ENCODE measurements at regions not wholly inside any gene's neighbourhood (a gene's known extent, or its start where the extent isn't known, plus 50 kb on each side); places are given as distances from the start of the nearest gene placed in this dataset.

GRCh38 chr1:80099713-80100112, 1093.2 kb upstream of the ADGRL4 start:
- H3K27ac ChIP-seq (replicated peaks) = no peak overlapping the region
- no peak overlapping the region for H3K4me3 ChIP-seq (replicated peaks; ENCODE audit: insufficient read depth, low read length)
- H3K27me3 ChIP-seq (ENCODE audit: insufficient read depth, poor library complexity, severe bottlenecking) = no peaks in the 10 kb centered on the region
- TF ChIP-seq SPI1 (IDR thresholded peaks at IDR 0.05; ENCODE audit: borderline replicate concordance, low read depth) (no peak), GABPA (IDR thresholded peaks at IDR 0.05; ENCODE audit: low read depth) (no peak), POLR2AphosphoS5 (IDR thresholded peaks at IDR 0.05; ENCODE audit: low read depth) (no peak)
- TF ChIP-seq, protein P1, sequence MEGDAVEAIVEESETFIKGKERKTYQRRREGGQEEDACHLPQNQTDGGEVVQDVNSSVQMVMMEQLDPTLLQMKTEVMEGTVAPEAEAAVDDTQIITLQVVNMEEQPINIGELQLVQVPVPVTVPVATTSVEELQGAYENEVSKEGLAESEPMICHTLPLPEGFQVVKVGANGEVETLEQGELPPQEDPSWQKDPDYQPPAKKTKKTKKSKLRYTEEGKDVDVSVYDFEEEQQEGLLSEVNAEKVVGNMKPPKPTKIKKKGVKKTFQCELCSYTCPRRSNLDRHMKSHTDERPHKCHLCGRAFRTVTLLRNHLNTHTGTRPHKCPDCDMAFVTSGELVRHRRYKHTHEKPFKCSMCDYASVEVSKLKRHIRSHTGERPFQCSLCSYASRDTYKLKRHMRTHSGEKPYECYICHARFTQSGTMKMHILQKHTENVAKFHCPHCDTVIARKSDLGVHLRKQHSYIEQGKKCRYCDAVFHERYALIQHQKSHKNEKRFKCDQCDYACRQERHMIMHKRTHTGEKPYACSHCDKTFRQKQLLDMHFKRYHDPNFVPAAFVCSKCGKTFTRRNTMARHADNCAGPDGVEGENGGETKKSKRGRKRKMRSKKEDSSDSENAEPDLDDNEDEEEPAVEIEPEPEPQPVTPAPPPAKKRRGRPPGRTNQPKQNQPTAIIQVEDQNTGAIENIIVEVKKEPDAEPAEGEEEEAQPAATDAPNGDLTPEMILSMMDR (IDR thresholded peaks at IDR 0.05; ENCODE audit: insufficient read depth, low read length) = no peak
- TF ChIP-seq, protein P2, sequence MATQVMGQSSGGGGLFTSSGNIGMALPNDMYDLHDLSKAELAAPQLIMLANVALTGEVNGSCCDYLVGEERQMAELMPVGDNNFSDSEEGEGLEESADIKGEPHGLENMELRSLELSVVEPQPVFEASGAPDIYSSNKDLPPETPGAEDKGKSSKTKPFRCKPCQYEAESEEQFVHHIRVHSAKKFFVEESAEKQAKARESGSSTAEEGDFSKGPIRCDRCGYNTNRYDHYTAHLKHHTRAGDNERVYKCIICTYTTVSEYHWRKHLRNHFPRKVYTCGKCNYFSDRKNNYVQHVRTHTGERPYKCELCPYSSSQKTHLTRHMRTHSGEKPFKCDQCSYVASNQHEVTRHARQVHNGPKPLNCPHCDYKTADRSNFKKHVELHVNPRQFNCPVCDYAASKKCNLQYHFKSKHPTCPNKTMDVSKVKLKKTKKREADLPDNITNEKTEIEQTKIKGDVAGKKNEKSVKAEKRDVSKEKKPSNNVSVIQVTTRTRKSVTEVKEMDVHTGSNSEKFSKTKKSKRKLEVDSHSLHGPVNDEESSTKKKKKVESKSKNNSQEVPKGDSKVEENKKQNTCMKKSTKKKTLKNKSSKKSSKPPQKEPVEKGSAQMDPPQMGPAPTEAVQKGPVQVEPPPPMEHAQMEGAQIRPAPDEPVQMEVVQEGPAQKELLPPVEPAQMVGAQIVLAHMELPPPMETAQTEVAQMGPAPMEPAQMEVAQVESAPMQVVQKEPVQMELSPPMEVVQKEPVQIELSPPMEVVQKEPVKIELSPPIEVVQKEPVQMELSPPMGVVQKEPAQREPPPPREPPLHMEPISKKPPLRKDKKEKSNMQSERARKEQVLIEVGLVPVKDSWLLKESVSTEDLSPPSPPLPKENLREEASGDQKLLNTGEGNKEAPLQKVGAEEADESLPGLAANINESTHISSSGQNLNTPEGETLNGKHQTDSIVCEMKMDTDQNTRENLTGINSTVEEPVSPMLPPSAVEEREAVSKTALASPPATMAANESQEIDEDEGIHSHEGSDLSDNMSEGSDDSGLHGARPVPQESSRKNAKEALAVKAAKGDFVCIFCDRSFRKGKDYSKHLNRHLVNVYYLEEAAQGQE (IDR thresholded peaks at IDR 0.05; ENCODE audit: insufficient replicate concordance, low read depth) = no peak
- no peak for DNase-seq (ENCODE audit: low read depth in 1 of 2, low spot score in 1 of 2)

DNA sequence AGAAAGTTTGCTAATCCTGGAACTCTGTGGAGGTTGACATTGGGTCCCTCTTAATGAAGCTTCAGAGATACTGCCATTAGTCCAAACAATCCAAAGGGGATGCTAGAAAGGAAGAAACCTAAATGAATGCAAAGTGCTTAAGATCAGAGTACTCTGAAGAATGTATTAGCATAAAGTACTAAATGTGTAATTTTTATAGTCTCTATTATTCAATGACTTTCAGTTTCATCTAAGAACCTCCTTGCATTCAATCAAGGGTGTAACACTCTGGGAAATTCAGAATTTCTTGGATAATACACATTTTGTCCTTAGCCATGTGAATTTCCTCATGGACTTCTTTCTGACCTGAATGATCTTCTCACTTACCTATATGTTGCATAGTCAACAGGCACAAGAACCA, 1078.5 kb upstream of the ADGRL4 start:
- DNase-seq (ENCODE audit: low read depth in 1 of 2, low spot score in 1 of 2) = no peak
- no peaks in the 10 kb centered on the region for H3K27me3 ChIP-seq (ENCODE audit: insufficient read depth, poor library complexity, severe bottlenecking)
- no peak overlapping the region for H3K27ac ChIP-seq (replicated peaks)
- no peak overlapping the region for H3K4me3 ChIP-seq (replicated peaks; ENCODE audit: insufficient read depth, low read length)
- TF ChIP-seq SPI1 (IDR thresholded peaks at IDR 0.05; ENCODE audit: borderline replicate concordance, low read depth) = no peak
- TF ChIP-seq, protein P1 (IDR thresholded peaks at IDR 0.05; ENCODE audit: insufficient read depth, low read length) = no peak
- no peak for TF ChIP-seq GABPA (IDR thresholded peaks at IDR 0.05; ENCODE audit: low read depth)
- TF ChIP-seq POLR2AphosphoS5 (IDR thresholded peaks at IDR 0.05; ENCODE audit: low read depth) = no peak
- TF ChIP-seq, protein P2 (IDR thresholded peaks at IDR 0.05; ENCODE audit: insufficient replicate concordance, low read depth) = no peak

DNA sequence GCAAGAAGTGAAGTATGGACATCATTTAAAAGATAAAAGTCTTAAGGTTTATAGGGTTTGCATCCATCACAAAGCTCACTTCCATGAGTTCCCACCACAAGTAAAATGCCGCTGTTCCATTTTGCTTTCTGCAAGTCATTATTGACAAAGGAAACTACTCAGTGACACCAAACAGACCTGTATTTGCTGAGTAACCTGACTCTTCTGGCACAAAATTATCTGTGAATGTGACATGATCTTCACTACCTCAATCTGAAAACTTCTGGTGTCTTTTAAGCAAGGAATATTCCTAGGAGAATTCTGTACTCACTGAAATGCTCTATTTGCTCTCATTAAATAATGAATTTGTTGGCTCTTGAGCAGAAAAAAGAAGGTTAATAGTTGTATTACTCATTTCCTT, 1077.4 kb upstream of the ADGRL4 start:
- Histone ChIP-seq H3K27me3 (ENCODE audit: insufficient read depth, poor library complexity, severe bottlenecking) (no peaks in the 10 kb centered on the region), H3K27ac (replicated peaks) (no peak overlapping the region), H3K4me3 (replicated peaks; ENCODE audit: insufficient read depth, low read length) (no peak overlapping the region)
- TF ChIP-seq GABPA (IDR thresholded peaks at IDR 0.05; ENCODE audit: low read depth) (no peak), POLR2AphosphoS5 (IDR thresholded peaks at IDR 0.05; ENCODE audit: low read depth) (no peak), SPI1 (IDR thresholded peaks at IDR 0.05; ENCODE audit: borderline replicate concordance, low read depth) (no peak)
- TF ChIP-seq, protein P1 (IDR thresholded peaks at IDR 0.05; ENCODE audit: insufficient read depth, low read length) = no peak
- TF ChIP-seq, protein P2 (IDR thresholded peaks at IDR 0.05; ENCODE audit: insufficient replicate concordance, low read depth) = no peak
- no peak for DNase-seq (ENCODE audit: low read depth in 1 of 2, low spot score in 1 of 2)
